ENCODE measurements at regions not wholly inside any gene's neighbourhood (a gene's known extent, or its start where the extent isn't known, plus 50 kb on each side); places are given as distances from the start of the nearest gene placed in this dataset.
A peak's percentile ranks its signal among the peaks of the same experiment; 100 is the strongest.
"Not testable (repeated sequence)": the region's sequence is repeated elsewhere in the genome, so short reads cannot be mapped to it uniquely, and the experiment has no call there.

DNA sequence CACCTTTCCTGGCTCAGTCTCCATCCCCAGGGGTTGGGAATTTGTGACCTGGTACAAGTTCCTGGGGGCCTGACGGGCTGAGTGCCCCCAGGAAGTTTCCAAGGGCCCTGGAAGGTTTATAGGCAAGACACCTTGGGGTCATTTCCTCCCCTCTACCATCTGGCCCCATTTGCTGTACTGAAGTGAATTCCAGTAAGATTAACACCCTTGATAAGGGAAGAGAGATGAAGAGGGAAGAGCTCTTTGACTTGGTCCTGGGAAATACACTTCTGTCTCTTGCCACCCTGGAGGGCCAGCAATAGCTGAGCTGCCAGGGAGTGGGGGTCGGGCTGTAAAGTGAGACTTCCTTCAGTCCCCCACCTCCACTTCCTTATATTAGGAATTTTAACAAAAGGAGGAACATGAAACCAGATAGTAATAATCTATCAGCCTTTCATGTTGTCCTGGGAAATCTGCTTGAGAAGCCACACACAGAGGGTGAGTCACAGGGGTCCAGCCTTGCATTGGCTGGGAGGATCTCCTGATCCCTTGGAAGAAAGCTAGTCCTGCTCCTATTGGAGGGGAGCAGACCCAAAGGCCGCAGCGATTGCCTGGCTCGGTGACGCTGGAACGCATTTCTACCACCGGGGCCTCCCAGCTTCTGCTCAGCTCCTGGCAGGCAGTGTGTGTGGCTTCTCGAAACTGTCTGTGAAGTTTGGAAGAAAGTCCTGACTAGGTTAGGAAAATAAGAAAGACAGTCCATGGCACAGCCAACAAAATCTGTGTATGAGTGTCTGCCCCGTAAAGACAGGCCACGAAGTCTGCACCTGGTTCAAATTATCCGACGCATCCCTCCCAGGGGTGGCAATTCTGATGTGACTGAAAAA lies 87.3 kb downstream of the ACAA2 start:
- TF ChIP-seq, protein P1, sequence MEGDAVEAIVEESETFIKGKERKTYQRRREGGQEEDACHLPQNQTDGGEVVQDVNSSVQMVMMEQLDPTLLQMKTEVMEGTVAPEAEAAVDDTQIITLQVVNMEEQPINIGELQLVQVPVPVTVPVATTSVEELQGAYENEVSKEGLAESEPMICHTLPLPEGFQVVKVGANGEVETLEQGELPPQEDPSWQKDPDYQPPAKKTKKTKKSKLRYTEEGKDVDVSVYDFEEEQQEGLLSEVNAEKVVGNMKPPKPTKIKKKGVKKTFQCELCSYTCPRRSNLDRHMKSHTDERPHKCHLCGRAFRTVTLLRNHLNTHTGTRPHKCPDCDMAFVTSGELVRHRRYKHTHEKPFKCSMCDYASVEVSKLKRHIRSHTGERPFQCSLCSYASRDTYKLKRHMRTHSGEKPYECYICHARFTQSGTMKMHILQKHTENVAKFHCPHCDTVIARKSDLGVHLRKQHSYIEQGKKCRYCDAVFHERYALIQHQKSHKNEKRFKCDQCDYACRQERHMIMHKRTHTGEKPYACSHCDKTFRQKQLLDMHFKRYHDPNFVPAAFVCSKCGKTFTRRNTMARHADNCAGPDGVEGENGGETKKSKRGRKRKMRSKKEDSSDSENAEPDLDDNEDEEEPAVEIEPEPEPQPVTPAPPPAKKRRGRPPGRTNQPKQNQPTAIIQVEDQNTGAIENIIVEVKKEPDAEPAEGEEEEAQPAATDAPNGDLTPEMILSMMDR (IDR thresholded peaks at IDR 0.05; ENCODE audit: insufficient read depth, low read depth, low read length), result peak; percentile 29
- peak; percentile 99 for DNase-seq (ENCODE audit: low read depth)
- no peak overlapping the region for H3K4me3 ChIP-seq (ENCODE audit: low read depth, low read length)

DNA sequence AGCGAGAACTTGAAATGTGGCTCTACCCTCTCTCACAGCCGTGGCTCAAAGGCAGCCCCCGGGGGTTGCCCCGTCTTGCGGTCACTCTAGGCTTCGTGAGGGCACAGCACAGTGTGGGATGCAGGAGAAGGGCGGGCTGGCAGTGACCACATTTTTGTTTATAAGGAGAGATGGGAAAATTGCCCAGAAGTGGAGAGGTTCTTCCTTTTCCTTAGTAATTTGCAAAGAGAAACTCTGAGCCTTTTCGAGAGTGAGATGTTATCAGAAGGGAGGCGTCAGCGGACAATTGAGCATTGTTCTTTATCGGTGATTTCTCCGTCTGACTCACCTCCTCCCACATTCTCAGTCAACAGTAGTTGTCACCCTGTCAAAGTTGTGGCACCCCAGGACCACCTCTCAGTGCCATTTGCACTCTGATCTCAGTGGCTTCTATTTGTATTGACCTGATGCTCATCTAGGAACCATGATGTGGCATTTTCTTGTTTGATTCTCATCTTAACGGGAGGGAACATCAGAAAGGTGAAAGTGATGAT lies 89.6 kb downstream of the ACAA2 start:
- peak; percentile 45 for DNase-seq (ENCODE audit: low read depth)
- TF ChIP-seq, protein P1 (IDR thresholded peaks at IDR 0.05; ENCODE audit: insufficient read depth, low read depth, low read length), result no peak
- H3K4me3 ChIP-seq (ENCODE audit: low read depth, low read length), result no peak overlapping the region

DNA sequence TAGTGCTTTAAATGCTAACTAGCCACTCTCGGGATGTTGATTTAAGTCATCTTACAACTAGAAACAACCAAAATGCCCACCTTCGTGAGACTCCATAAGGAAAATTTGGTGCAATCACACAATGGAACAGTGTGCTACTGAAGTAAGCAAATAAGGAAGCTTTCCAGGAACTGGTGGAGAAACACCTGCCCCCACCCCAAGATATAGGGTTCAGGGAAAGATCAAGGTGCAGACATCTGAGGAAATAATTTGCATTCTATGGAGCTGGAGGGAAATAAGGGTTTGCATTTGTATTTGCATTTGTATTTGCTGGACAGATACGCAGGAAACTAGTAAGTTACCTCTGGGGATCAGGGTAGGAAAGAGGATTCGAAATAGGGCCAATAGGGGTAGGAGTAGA lies 90.9 kb downstream of the ACAA2 start:
- no peak for DNase-seq (ENCODE audit: low read depth)
- TF ChIP-seq, protein P1 (IDR thresholded peaks at IDR 0.05; ENCODE audit: insufficient read depth, low read depth, low read length), result no peak
- H3K4me3 ChIP-seq (ENCODE audit: low read depth, low read length), result no peak overlapping the region

DNA sequence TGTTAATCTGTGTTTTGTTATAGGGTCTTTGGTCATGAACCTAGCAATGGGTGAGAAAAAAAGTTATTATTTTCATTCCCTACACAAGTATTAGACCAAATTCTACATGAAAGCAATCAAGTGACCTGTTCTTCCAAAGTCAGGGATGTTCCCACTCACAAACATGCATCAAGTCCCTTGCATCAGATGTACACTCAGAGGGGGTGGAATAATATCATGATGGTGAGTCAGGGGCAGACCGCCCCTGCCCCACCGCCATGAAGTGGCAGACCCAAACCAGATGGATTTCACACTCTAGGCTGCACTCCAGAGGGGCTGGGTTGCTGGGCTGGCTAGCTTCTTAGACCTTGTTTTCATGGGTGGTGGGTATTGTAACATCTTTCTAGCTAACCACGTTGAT lies 91.4 kb downstream of the ACAA2 start:
- H3K4me3 ChIP-seq (ENCODE audit: low read depth, low read length), result no peak overlapping the region
- TF ChIP-seq, protein P1 (IDR thresholded peaks at IDR 0.05; ENCODE audit: insufficient read depth, low read depth, low read length), result no peak

DNA sequence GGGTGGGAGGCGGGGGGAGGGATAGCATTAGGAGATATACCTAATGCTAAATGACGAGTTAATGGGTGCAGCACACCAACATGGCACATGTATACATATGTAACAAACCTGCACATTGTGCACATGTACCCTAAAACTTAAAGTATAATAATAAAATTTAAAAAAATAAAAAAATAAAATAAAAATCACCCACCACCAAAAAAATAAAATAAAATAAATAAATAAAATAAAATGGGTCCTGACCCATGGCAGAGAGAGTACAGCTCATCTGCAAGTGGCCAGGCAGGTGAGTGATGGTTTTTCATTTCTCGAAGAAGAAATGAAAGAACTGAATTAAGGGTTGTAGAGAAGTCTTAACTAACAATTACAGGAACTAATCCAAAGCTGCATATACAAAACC lies 92.4 kb downstream of the ACAA2 start:
- not testable (repeated sequence) for DNase-seq (ENCODE audit: low read depth); H3K4me3 ChIP-seq (ENCODE audit: low read depth, low read length)

More for the DNA sequence above, 91.4 kb downstream of the ACAA2 start:
- DNase-seq (ENCODE audit: low read depth), result no peak

DNA sequence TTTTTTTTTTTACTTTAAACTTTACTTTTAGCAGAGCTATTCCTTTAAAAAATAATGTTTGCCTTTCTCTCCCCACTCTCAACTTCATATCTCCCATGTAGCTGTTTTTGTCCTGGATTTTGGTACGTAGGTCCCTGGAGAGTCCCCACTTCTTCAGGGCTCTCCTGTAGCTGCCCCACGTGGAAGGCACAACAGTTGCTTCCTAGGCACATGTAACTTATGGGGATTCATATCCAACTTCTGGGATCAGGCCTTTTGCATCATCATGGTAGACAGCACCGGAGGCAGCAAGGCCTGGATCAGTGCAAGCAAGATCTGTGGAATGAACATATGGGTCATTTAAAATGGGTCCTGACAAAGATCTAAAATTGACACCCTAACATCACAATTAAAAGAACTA lies 95.7 kb downstream of the ACAA2 start:
- DNase-seq (ENCODE audit: low read depth), result no peak
- H3K4me3 ChIP-seq (ENCODE audit: low read depth, low read length), result no peak overlapping the region
- TF ChIP-seq, protein P1 (IDR thresholded peaks at IDR 0.05; ENCODE audit: insufficient read depth, low read depth, low read length), result no peak

DNA sequence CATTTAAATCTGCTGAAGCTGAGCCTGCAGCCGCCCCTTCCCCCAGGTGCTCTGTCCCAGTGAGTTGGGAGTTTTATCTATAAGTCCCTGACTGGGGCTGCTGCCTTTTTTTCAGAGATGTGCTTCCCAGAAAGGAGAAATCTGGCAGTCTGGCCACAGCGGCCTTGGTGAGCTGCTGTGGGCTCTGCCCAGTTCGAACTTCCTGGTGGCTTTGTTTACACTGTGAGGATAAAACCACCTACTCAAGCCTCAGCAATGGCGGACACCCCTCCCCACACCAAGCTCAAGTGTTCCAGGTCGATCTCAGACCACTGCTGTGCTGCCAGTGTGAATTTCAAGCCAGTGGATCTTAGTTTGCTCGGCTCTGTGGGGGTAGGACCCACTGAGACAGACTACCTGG lies 97.3 kb downstream of the ACAA2 start:
- DNase-seq (ENCODE audit: low read depth), result no peak
- no peak overlapping the region for H3K4me3 ChIP-seq (ENCODE audit: low read depth, low read length)
- TF ChIP-seq, protein P1 (IDR thresholded peaks at IDR 0.05; ENCODE audit: insufficient read depth, low read depth, low read length), result no peak

Measured in fibroblast of villous mesenchyme (primary cell).